ENCODE measurements at regions not wholly inside any gene's neighbourhood (a gene's known extent, or its start where the extent isn't known, plus 50 kb on each side); places are given as distances from the start of the nearest gene placed in this dataset.

DNA sequence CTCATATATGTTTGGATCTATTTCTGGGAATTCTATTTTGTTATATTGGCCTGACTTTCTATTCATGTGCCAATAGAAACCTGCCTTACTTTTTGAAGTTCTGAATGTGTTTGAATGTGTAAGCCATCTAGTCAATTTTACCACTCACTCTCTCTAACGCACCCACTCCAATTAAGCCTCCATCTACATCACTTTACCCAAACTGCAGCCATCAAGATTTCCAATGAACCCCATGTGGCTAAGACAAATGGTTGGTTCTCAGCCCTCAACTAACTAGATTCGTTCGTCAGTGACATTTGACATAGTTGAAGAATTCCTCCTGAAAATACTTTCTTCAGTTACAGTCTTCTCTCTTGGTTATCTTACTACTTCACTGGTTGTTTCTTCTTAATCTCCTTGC, 137.3 kb upstream of the FSHR start:
- no peak overlapping the region for H3K27ac ChIP-seq
- intact Hi-C loops (cut with DNase I): no loop called here
- no peaks in the 10 kb centered on the region for H3K9me3 ChIP-seq
- no peaks in the 10 kb centered on the region for H3K36me3 ChIP-seq
- no peak for DNase-seq
- 63 to 67% (median 64%) methylated on average over 3 of the region's 3 CpGs for WGBS, 3 donors
- TF ChIP-seq EP300 (IDR thresholded peaks at IDR 0.05) (no peak), POLR2A (IDR thresholded peaks at IDR 0.05) (no peak)
- TF ChIP-seq, protein P1, sequence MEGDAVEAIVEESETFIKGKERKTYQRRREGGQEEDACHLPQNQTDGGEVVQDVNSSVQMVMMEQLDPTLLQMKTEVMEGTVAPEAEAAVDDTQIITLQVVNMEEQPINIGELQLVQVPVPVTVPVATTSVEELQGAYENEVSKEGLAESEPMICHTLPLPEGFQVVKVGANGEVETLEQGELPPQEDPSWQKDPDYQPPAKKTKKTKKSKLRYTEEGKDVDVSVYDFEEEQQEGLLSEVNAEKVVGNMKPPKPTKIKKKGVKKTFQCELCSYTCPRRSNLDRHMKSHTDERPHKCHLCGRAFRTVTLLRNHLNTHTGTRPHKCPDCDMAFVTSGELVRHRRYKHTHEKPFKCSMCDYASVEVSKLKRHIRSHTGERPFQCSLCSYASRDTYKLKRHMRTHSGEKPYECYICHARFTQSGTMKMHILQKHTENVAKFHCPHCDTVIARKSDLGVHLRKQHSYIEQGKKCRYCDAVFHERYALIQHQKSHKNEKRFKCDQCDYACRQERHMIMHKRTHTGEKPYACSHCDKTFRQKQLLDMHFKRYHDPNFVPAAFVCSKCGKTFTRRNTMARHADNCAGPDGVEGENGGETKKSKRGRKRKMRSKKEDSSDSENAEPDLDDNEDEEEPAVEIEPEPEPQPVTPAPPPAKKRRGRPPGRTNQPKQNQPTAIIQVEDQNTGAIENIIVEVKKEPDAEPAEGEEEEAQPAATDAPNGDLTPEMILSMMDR (IDR thresholded peaks at IDR 0.05): no peak
- no peaks in the 10 kb centered on the region for H3K4me1 ChIP-seq (ENCODE audit: insufficient read depth)
- no peak overlapping the region for H3K4me3 ChIP-seq
- no peaks in the 10 kb centered on the region for H3K27me3 ChIP-seq

DNA sequence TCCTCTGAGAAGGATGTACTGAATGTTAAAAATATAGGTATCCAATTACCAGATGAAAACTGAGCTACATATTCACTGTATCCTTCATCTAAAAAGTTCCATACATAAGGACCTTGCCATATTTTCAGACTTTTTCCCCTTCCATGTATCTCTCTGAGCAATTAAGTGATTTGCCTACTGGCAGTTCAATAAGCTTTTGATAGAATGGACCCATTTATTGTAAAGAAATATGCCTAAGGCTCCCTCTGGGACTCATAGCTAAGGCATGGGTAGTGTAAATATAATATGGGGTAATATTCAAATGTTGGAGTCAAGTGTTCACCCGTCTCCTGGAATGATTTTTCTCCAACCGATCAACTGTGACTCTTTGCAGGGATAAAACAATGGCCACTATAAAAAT, 135.4 kb upstream of the FSHR start:
- Histone ChIP-seq H3K9me3 (no peaks in the 10 kb centered on the region), H3K27ac (no peak overlapping the region), H3K4me1 (ENCODE audit: insufficient read depth) (no peaks in the 10 kb centered on the region), H3K36me3 (no peaks in the 10 kb centered on the region), H3K27me3 (no peaks in the 10 kb centered on the region), H3K4me3 (no peak overlapping the region)
- intact Hi-C loops (cut with DNase I): no loop called here
- TF ChIP-seq, protein P1 (IDR thresholded peaks at IDR 0.05): no peak
- no peak for TF ChIP-seq POLR2A (IDR thresholded peaks at IDR 0.05)
- TF ChIP-seq EP300 (IDR thresholded peaks at IDR 0.05): no peak
- WGBS, 3 donors: 84 to 89% (median 86%) methylated on average over 2 of the region's 2 CpGs
- no peak for DNase-seq

DNA sequence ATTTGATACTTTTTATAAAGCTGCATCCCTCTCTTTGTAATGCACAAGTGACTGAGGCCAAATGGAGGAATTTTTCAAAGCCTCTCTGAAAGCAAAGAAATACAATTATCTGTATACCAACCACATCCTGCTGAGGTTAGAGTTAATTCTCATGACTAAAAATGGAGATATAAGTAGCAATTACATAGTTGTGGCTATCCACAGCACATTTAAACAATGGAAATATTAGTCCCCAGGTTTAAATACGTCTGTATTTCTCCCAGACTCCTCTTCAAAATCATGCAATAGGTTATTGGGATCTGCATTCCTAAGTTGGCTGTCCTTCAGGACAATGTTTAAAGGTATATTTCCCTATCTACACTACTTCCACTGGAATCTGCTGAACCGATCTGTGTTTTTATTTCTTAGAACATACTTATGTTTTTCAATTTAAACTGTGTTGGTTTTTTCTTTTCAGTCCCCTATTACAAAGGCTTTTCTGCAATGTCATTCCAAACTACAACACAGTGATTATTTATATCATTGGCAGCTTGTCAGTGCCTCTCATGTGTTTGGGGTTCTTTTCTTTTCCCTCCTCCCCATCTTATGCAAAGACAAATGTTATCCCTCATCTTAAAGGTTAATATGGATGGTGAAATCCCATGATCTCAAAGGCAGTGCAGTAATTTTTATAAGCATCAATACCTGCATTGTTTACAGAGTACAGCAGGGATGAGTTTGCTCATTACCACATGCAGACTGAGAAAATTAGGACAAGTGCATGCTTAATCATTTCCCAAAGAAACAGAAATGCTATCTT, 134.8 kb upstream of the FSHR start:
- no peaks in the 10 kb centered on the region for H3K4me1 ChIP-seq (ENCODE audit: insufficient read depth)
- no peaks in the 10 kb centered on the region for H3K27me3 ChIP-seq
- no peak overlapping the region for H3K4me3 ChIP-seq
- no peaks in the 10 kb centered on the region for H3K36me3 ChIP-seq
- no peaks in the 10 kb centered on the region for H3K9me3 ChIP-seq
- no peak overlapping the region for H3K27ac ChIP-seq
- 15 to 32% (median 17%) methylated on average over 2 of the region's 2 CpGs for WGBS, 3 donors
- intact Hi-C loops (cut with DNase I): no loop called here
- no peak for DNase-seq
- TF ChIP-seq EP300 (IDR thresholded peaks at IDR 0.05): no peak
- TF ChIP-seq, protein P1 (IDR thresholded peaks at IDR 0.05): no peak
- no peak for TF ChIP-seq POLR2A (IDR thresholded peaks at IDR 0.05)

DNA sequence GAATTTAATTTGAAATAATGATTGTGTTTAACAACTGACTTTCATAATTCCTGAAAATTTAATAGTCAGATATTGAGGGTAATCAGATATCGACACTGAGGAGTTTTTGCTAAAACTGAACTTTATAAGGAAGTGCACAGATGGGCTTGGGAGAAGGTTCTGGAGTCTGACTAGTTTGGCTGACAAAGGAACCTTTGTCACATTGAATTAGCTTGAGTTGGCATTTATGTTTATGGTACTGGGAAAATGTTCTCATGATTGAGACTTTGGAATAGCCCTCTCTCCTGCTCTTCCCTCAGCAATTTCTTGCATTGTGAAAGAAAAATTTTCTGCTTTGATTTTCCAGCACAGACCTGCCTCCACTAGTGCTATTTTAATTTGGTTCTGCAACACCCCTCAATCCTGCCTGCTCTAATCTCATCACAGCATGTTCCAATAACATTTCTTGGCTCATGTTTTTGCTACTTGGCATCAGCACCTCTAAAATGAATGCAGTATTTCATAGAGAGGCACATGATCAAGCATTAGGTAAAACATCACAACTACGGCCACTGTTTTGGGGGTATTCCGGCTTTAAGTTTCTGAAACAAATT, 133.9 kb upstream of the FSHR start:
- TF ChIP-seq EP300 (IDR thresholded peaks at IDR 0.05) (no peak), POLR2A (IDR thresholded peaks at IDR 0.05) (no peak)
- TF ChIP-seq, protein P1 (IDR thresholded peaks at IDR 0.05): no peak
- no peak overlapping the region for H3K4me3 ChIP-seq
- DNase-seq: no peak
- H3K36me3 ChIP-seq: no peaks in the 10 kb centered on the region
- intact Hi-C loops (cut with DNase I): no loop called here
- H3K27ac ChIP-seq: no peak overlapping the region
- H3K4me1 ChIP-seq (ENCODE audit: insufficient read depth): no peaks in the 10 kb centered on the region
- no peaks in the 10 kb centered on the region for H3K9me3 ChIP-seq
- no peaks in the 10 kb centered on the region for H3K27me3 ChIP-seq
- 35 to 55% (median 36%) methylated on average over 3 of the region's 3 CpGs for WGBS, 3 donors

Measured in ovary (tissue), 7 donors.